Neutrophil (primary cell): ENCODE measurements at regions not wholly inside any gene's neighbourhood (a gene's known extent, or its start where the extent isn't known, plus 50 kb on each side); places are given as distances from the start of the nearest gene placed in this dataset.

Experiments used
- H3K27ac ChIP-seq: fragments of 200-600 bp; sonication (generic); 2 replicates; pipeline ENCODE4 v1.5.1; 2016; ENCODE audit warnings: mild to moderate bottlenecking, moderate library complexity
- H3K27me3 ChIP-seq: fragments of 200-600 bp; sonication (generic); 2 replicates; pipeline ENCODE4 v1.6.0; 2016; ENCODE audit warnings: mild to moderate bottlenecking
- H3K36me3 ChIP-seq: fragments of 200-600 bp; sonication (generic); 2 replicates; pipeline ENCODE4 v1.5.1; 2017
- H3K4me1 ChIP-seq, 2 experiments: fragments of 200-600 bp in 1 of 2; sonication (generic) in 1 of 2; 1 replicate in 1 of 2; 2 replicates in 1 of 2; pipeline versions ENCODE4 v1.5.1 to v1.6.1; 2013 to 2016; ENCODE audit warnings: low read depth in 1 of 2, low read length in 1 of 2, mild to moderate bottlenecking in 1 of 2, moderate library complexity in 1 of 2; ENCODE audit not compliant: control insufficient read depth in 1 of 2, insufficient read depth in 1 of 2
- H3K4me3 ChIP-seq, 2 experiments: fragments of 200-600 bp in 1 of 2; sonication (generic) in 1 of 2; 1 replicate in 1 of 2; 2 replicates in 1 of 2; pipeline ENCODE4 v1.5.1; 2013 to 2016; ENCODE audit warnings: low read depth in 1 of 2, low read length in 1 of 2, mild to moderate bottlenecking in 1 of 2, moderate library complexity in 1 of 2
- H3K9me3 ChIP-seq: fragments of 200-600 bp; sonication (generic); 2 replicates; pipeline ENCODE4 v1.5.1; 2016
- TF ChIP-seq, protein P1 (sequence below): fragments of 200-600 bp; sonication (generic); IDR thresholded peaks from 2 replicates; pipeline ENCODE4 v1.5.1; 2016; ENCODE audit warnings: antibody characterized with exemption

DNA sequence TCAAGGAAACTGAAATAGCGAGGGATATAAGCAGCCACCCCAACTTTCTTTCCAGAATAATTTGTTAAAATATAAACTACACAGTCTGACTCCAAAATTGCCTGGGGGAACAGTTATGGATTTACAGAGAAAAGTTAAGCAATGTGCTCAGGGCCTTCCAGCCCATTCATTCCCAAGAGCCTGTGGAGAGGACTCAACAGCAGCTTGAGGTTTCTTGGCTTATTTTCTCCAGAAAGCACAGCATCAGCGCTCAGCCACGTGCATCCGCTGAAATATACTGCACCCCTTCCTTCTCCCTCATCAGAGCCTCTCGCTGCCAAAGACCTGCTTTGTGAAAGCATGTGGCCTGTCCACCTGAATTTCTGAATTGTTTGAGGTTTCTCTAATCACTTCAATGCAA is 375.2 kb upstream of the VWC2 start:
- no peaks in the 10 kb centered on the region for H3K36me3 ChIP-seq
- H3K4me3 ChIP-seq = no peak overlapping the region
- TF ChIP-seq, protein P1, sequence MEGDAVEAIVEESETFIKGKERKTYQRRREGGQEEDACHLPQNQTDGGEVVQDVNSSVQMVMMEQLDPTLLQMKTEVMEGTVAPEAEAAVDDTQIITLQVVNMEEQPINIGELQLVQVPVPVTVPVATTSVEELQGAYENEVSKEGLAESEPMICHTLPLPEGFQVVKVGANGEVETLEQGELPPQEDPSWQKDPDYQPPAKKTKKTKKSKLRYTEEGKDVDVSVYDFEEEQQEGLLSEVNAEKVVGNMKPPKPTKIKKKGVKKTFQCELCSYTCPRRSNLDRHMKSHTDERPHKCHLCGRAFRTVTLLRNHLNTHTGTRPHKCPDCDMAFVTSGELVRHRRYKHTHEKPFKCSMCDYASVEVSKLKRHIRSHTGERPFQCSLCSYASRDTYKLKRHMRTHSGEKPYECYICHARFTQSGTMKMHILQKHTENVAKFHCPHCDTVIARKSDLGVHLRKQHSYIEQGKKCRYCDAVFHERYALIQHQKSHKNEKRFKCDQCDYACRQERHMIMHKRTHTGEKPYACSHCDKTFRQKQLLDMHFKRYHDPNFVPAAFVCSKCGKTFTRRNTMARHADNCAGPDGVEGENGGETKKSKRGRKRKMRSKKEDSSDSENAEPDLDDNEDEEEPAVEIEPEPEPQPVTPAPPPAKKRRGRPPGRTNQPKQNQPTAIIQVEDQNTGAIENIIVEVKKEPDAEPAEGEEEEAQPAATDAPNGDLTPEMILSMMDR = no peak
- H3K27me3 ChIP-seq = no peaks in the 10 kb centered on the region
- no peak overlapping the region for H3K27ac ChIP-seq
- H3K9me3 ChIP-seq = no peaks in the 10 kb centered on the region
- H3K4me1 ChIP-seq = no peaks in the 10 kb centered on the region

DNA sequence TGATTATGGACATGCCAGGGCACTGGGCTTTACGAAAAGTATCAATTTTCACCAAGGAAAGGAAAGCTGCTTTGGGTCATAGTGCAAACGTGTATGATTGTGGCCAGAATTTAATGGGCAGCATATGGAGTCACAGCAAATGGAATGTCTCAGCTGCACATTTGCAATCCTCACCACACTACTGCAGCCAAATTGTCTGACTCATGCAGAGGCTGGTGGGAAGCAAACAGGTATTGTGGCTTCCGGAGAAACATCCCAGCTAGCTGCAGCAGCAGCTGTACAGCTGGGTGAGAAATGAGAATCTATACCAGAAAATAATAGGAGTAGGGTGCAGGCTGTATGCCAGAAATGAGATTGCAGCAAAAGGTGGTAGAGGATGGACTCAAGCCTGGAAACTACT is 374.7 kb upstream of the VWC2 start:
- no peak overlapping the region for H3K4me3 ChIP-seq
- TF ChIP-seq, protein P1 = no peak
- no peaks in the 10 kb centered on the region for H3K4me1 ChIP-seq
- H3K27ac ChIP-seq = no peak overlapping the region
- H3K9me3 ChIP-seq = no peaks in the 10 kb centered on the region
- H3K36me3 ChIP-seq = no peaks in the 10 kb centered on the region
- no peaks in the 10 kb centered on the region for H3K27me3 ChIP-seq

DNA sequence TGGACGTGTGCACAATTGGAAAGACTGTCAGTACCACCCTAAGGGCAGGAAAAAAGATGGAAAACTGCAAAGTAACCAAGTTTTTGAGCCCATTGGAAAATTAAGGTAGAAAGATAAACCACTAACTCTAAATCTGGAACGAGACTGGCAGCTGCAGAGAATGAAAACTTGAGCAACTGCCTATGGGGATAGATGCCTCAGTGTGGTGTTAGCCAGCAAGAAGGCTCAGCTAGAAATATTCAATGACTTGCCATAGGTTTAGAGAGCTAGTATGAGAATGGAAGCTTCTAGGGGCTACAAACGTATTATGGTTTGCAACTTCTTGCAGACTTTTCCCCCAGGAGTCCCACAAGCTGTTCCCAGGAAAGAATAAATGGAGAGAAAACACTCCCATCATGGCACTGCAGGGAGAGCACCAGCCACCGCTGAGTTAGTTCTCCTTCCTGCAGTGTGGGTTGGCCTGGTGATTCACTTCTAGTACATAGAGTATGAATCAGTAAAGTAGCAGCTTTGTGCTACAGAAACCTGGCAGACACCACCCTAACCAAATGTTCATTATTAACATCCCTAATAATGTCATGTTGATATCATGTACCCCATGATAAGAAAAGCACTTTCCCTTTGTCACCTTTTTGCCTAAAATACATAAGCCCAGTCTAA is 372.4 kb upstream of the VWC2 start:
- TF ChIP-seq, protein P1 = no peak
- no peaks in the 10 kb centered on the region for H3K27me3 ChIP-seq
- H3K9me3 ChIP-seq = no peaks in the 10 kb centered on the region
- no peaks in the 10 kb centered on the region for H3K4me1 ChIP-seq
- H3K27ac ChIP-seq = no peak overlapping the region
- H3K4me3 ChIP-seq = no peak overlapping the region
- H3K36me3 ChIP-seq = no peaks in the 10 kb centered on the region

DNA sequence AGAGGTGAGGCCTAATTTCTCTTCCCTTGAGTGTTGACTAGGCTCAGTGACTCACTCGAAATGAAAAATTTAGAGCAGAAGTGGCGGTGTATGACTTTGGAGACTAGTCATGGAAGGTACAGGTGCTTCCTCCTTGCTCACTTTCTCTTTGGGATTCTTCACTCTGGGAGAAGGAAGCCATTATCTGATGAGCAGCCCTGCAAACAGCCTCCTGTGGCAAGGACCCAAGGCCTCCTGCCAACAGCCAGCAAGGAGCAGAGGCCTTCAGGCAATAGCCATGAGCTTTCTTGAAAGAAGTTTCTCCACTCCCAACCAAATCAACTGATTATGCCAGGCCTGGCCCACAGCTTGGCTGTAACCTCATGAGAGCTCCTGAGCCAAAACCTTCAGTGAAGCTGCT is 369.6 kb upstream of the VWC2 start:
- Histone ChIP-seq H3K4me3 (no peak overlapping the region), H3K27me3 (no peaks in the 10 kb centered on the region), H3K27ac (no peak overlapping the region), H3K4me1 (no peaks in the 10 kb centered on the region), H3K36me3 (no peaks in the 10 kb centered on the region), H3K9me3 (no peaks in the 10 kb centered on the region)
- TF ChIP-seq, protein P1 = no peak

DNA sequence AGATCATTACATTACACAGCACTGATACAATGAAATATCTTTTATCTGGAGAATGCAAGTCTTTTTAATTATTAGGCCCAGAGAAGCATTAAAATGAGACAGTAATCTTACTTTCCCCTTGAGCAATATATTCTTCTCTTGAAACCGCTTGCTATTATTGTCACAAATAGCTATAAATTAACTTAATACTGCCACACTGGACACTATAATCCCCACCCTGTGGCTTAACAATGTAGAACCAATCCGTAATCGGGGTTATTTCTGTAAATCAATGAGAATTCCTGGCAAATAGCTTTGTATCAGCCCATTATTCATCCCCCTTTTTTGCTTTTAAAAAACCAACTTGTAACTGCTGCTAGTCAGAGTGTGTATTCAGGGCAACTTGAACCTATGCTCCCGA is 366.2 kb upstream of the VWC2 start:
- no peaks in the 10 kb centered on the region for H3K36me3 ChIP-seq
- H3K9me3 ChIP-seq = no peaks in the 10 kb centered on the region
- no peaks in the 10 kb centered on the region for H3K27me3 ChIP-seq
- H3K4me1 ChIP-seq = no peaks in the 10 kb centered on the region
- TF ChIP-seq, protein P1 = no peak
- H3K4me3 ChIP-seq = no peak overlapping the region
- no peak overlapping the region for H3K27ac ChIP-seq
